ENCODE measurements at regions not wholly inside any gene's neighbourhood (a gene's known extent, or its start where the extent isn't known, plus 50 kb on each side); places are given as distances from the start of the nearest gene placed in this dataset.

GRCh38 chr15:34664418-34664817 is 81.0 kb upstream of the GOLGA8B start:
- DNase-seq, result no peak
- ATAC-seq, result no peak
- Histone ChIP-seq H3K27me3 (no peaks in the 10 kb centered on the region), H3K4me1 (no peaks in the 10 kb centered on the region), H3K27ac (no peak overlapping the region), H3K4me3 (no peak overlapping the region), H3K9me3 (no peaks in the 10 kb centered on the region), H3K36me3 (no peaks in the 10 kb centered on the region)
- TF ChIP-seq, protein P1, sequence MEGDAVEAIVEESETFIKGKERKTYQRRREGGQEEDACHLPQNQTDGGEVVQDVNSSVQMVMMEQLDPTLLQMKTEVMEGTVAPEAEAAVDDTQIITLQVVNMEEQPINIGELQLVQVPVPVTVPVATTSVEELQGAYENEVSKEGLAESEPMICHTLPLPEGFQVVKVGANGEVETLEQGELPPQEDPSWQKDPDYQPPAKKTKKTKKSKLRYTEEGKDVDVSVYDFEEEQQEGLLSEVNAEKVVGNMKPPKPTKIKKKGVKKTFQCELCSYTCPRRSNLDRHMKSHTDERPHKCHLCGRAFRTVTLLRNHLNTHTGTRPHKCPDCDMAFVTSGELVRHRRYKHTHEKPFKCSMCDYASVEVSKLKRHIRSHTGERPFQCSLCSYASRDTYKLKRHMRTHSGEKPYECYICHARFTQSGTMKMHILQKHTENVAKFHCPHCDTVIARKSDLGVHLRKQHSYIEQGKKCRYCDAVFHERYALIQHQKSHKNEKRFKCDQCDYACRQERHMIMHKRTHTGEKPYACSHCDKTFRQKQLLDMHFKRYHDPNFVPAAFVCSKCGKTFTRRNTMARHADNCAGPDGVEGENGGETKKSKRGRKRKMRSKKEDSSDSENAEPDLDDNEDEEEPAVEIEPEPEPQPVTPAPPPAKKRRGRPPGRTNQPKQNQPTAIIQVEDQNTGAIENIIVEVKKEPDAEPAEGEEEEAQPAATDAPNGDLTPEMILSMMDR (IDR thresholded peaks at IDR 0.05), result no peak
- intact Hi-C loops (cut with DNase I), result no loop called here

DNA sequence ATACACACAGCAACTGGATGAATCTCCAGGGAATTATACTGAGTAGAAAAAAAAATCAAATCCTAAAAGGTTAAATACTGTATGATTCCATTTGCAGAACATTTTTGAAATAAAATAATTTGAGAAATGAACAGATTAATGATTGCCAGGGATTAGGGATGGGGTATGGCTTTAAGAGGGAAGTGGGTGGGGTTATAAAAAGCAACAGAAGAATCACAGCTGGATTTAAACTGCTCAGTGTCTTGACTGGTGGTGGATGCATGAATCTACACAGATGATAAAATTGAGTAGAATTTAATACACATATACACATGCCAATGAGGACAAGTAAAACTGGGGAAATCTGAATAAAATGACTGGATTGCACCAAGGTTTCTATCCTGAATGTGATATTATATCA is 79.7 kb upstream of the GOLGA8B start:
- H3K27me3 ChIP-seq, result no peaks in the 10 kb centered on the region
- ATAC-seq (no peak), DNase-seq (no peak)
- no peak overlapping the region for H3K4me3 ChIP-seq
- no peak overlapping the region for H3K27ac ChIP-seq
- no peaks in the 10 kb centered on the region for H3K9me3 ChIP-seq
- H3K4me1 ChIP-seq, result no peaks in the 10 kb centered on the region
- TF ChIP-seq, protein P1 (IDR thresholded peaks at IDR 0.05), result no peak
- intact Hi-C loops (cut with DNase I), result no loop called here
- no peaks in the 10 kb centered on the region for H3K36me3 ChIP-seq

DNA sequence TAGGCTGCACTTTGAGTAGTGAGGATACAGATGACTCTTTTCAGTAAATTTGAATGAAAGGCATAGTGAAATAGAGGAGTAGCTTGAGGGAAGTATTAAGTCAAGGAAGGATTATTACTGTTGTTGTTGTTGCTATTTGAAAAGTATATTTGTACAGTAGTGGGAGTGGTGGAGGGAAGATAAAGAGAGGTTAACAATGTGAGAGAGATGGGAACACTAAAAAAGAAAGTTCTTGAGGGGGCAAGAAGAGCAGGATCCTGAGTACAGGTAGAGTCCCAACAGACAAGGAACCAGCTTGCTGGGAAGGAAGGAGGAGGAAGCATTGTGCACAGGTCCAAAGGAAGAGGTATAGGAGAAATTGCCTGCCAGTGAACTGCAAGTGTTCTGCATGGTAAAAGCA is 75.6 kb upstream of the GOLGA8B start:
- no peaks in the 10 kb centered on the region for H3K36me3 ChIP-seq
- H3K27me3 ChIP-seq, result no peaks in the 10 kb centered on the region
- intact Hi-C loops (cut with DNase I), result no loop called here
- no peak for ATAC-seq
- no peak overlapping the region for H3K27ac ChIP-seq
- no peaks in the 10 kb centered on the region for H3K9me3 ChIP-seq
- TF ChIP-seq, protein P1 (IDR thresholded peaks at IDR 0.05), result no peak
- H3K4me1 ChIP-seq, result no peaks in the 10 kb centered on the region
- no peak for DNase-seq
- no peak overlapping the region for H3K4me3 ChIP-seq

GRCh38 chr15:34657469-34658127 is 74.1 kb upstream of the GOLGA8B start:
- intact Hi-C loops (cut with DNase I), result no loop called here
- Histone ChIP-seq H3K36me3 (no peaks in the 10 kb centered on the region), H3K4me1 (no peaks in the 10 kb centered on the region), H3K27me3 (no peaks in the 10 kb centered on the region), H3K9me3 (no peaks in the 10 kb centered on the region), H3K27ac (no peak overlapping the region), H3K4me3 (no peak overlapping the region)
- no peak for ATAC-seq
- no peak for DNase-seq
- TF ChIP-seq, protein P1 (IDR thresholded peaks at IDR 0.05), result no peak

DNA sequence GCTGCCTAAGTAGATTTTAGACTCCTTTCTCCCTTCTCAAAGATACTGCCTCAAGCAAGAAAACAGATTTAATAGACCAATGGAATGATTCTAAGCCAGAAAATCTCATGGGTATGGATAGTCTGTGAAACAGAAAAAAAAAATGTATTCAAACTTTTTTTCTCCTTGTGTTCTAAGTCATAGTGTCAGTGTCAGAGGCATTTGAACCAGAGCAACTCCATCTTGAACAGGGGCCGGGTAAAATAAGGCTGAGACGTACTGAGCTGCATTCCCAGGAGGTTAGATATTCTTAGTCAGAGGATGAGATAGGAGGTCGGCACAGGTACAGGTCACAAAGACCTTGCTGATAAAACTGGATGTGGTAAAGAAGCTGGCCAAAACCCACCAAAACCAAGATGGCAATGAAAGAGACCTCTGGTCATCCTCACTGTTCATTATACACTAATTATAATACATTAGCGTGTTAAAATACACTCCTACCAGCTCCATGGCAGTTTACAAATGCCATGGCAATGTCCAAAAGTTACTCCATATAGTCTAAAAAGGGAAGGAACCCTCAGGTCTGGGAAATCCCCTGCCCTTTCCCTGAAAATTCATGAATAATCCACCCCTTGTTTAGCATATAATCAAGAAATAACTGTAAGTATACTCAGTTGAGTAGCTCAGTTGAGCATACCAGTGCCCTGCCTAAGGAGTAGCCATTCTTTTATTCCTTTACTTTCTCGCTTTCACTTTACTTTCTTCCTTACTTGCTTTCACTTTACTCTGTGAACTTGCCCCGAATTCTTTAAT is 72.8 kb upstream of the GOLGA8B start:
- Histone ChIP-seq H3K27me3 (no peaks in the 10 kb centered on the region), H3K4me1 (no peaks in the 10 kb centered on the region), H3K27ac (no peak overlapping the region), H3K4me3 (no peak overlapping the region), H3K36me3 (no peaks in the 10 kb centered on the region), H3K9me3 (no peaks in the 10 kb centered on the region)
- TF ChIP-seq, protein P1 (IDR thresholded peaks at IDR 0.05), result no peak
- DNase-seq, result no peak
- intact Hi-C loops (cut with DNase I), result no loop called here
- no peak for ATAC-seq
